Endothelial cell of umbilical vein (primary cell): ENCODE measurements at regions not wholly inside any gene's neighbourhood (a gene's known extent, or its start where the extent isn't known, plus 50 kb on each side); places are given as distances from the start of the nearest gene placed in this dataset.

Experiments used
- BruUV-seq: library from RNA; stranded (reverse); fragments of 400-500 nt; replicated peaks from 2 replicates; lab custom pipeline; 2021; lab: Mats Ljungman, UMichigan
- CTCF ChIA-PET: fragments of 300-600, 350-600 bp; sonication (Branson Sonifier 250); formaldehyde crosslinking; loops from one replicate; lab custom pipeline; 2021; ENCODE audit warnings: antibody characterized with exemption, inconsistent platforms; lab: Charles Lee
- POLR2A ChIA-PET: fragments of 300-600, 350-600 bp; sonication (Branson Sonifier 250); formaldehyde crosslinking; loops from one replicate; lab custom pipeline; 2021; ENCODE audit warnings: antibody characterized with exemption, inconsistent platforms; lab: Charles Lee
- DNase-seq: peaks from one replicate; pipeline ENCODE4 v3.0.0-alpha.2; 2011; ENCODE audit warnings: low read depth, low spot score
- FAIRE-seq: peaks from 2 replicates; lab custom pipeline; 2011; peaks lifted over from hg19 to GRCh38; lab: Jason Lieb, UNC
- H2AFZ ChIP-seq: 2 replicates; pipeline ENCODE4 v1.6.0; 2012; ENCODE audit warnings: low read depth, low read length, control low read depth, inconsistent platforms
- H3K27ac ChIP-seq: 2 replicates; pipeline ENCODE4 v1.5.1; 2011; ENCODE audit warnings: low read depth, mild to moderate bottlenecking, control low read depth, low read length, moderate library complexity; ENCODE audit not compliant: insufficient read depth
- H3K27me3 ChIP-seq, 2 experiments: 2 replicates each; pipeline versions ENCODE4 v1.6.0 to v1.6.1; 2011; ENCODE audit warnings: low read length in 2 of 2, mixed read lengths in 1 of 2; ENCODE audit not compliant: control insufficient read depth in 2 of 2, insufficient read depth in 2 of 2
- H3K36me3 ChIP-seq, 2 experiments: 2 replicates in 1 of 2; 3 replicates in 1 of 2; pipeline ENCODE4 v1.5.1; 2011; ENCODE audit warnings: low read length in 2 of 2, mild to moderate bottlenecking in 1 of 2, moderate library complexity in 1 of 2; ENCODE audit not compliant: control insufficient read depth in 2 of 2, insufficient read depth in 2 of 2; ENCODE audit errors: extremely low read depth in 1 of 2
- H3K4me1 ChIP-seq: 3 replicates; pipeline ENCODE4 v1.5.1; 2011; ENCODE audit warnings: mild to moderate bottlenecking, low read length; ENCODE audit not compliant: control insufficient read depth, insufficient read depth; ENCODE audit errors: extremely low read depth
- H3K4me2 ChIP-seq: 2 replicates; pipeline ENCODE4 v1.6.1; 2011; ENCODE audit warnings: low read length, control low read depth, mixed read lengths; ENCODE audit not compliant: insufficient read depth
- H3K4me3 ChIP-seq, 3 experiments: fragments of 200-600 bp in 1 of 3; sonication (generic), shearing (Covaris generic) in 1 of 3; replicated peaks in 1 of 3; 2 replicates each; pipeline ENCODE4 v1.5.1; 2011 to 2016; ENCODE audit warnings: control low read depth in 3 of 3, low read length in 3 of 3, mild to moderate bottlenecking in 2 of 3, inconsistent platforms in 1 of 3, low read depth in 1 of 3, moderate library complexity in 1 of 3; ENCODE audit not compliant: insufficient read depth in 1 of 3
- H3K79me2 ChIP-seq: 2 replicates; pipeline ENCODE4 v1.6.0; 2012; ENCODE audit warnings: low read length, inconsistent platforms; ENCODE audit not compliant: control insufficient read depth, insufficient read depth
- H3K9ac ChIP-seq: replicated peaks from 2 replicates; pipeline ENCODE3; 2011; ENCODE audit warnings: low read length, control low read depth; ENCODE audit not compliant: insufficient read depth; ENCODE audit errors: extremely low read depth
- H3K9me1 ChIP-seq: replicated peaks from 3 replicates; pipeline ENCODE4 v1.6.0; 2011; ENCODE audit warnings: mild to moderate bottlenecking, low read length; ENCODE audit not compliant: control insufficient read depth, insufficient read depth; ENCODE audit errors: extremely low read depth
- H3K9me3 ChIP-seq: replicated peaks from 2 replicates; pipeline ENCODE4 v1.5.1; 2012; ENCODE audit warnings: low read length, inconsistent platforms; ENCODE audit not compliant: control insufficient read depth, insufficient read depth
- H4K20me1 ChIP-seq: replicated peaks from 2 replicates; pipeline ENCODE3; 2011; ENCODE audit warnings: mild to moderate bottlenecking, low read length; ENCODE audit not compliant: control insufficient read depth, insufficient read depth; ENCODE audit errors: extremely low read depth
- EZH2 ChIP-seq: IDR thresholded peaks from 2 replicates; pipeline ENCODE4 v1.6.1; 2012; ENCODE audit warnings: borderline replicate concordance, low read depth, mild to moderate bottlenecking, moderate library complexity, low read length, inconsistent platforms; ENCODE audit not compliant: severe bottlenecking
- FOS ChIP-seq: IDR thresholded peaks from 2 replicates; pipeline ENCODE4 v1.6.1; 2011; ENCODE audit warnings: mild to moderate bottlenecking, low read length, moderate library complexity, borderline replicate concordance; ENCODE audit not compliant: insufficient read depth
- GATA2 ChIP-seq: IDR thresholded peaks from 2 replicates; pipeline ENCODE4 v1.7.0; 2011; ENCODE audit warnings: low read depth, mild to moderate bottlenecking, moderate library complexity, mixed read lengths, low read length; ENCODE audit not compliant: insufficient read length, insufficient read depth
- JUN ChIP-seq: IDR thresholded peaks from 2 replicates; pipeline ENCODE4 v1.6.1; 2011; ENCODE audit warnings: borderline replicate concordance, low read depth; ENCODE audit not compliant: insufficient read length, insufficient read depth
- POLR2AphosphoS5 ChIP-seq: IDR thresholded peaks from 2 replicates; pipeline ENCODE4 v1.6.1; 2012; ENCODE audit warnings: low read depth, mild to moderate bottlenecking, control low read depth, low read length, moderate library complexity; ENCODE audit not compliant: insufficient read depth
- dilution Hi-C: fragments of 300-500 bp; cut with MboI; formaldehyde crosslinking; loops from one replicate; pipeline ENCODE4 v1.15.0; 2019; ENCODE audit warnings: low sequenced_read_pairs; ENCODE audit not compliant: extremely low pct_ligation_motif_present
- intact Hi-C: fragments of 100-400 bp; cut with micrococcal nuclease; formaldehyde crosslinking; loops from one replicate; pipeline ENCODE4 v1.10.0; 2022
- TF ChIP-seq, protein P1 (sequence below), 2 donors: IDR thresholded peaks; 1 replicate in 1 of 2; 2 replicates in 1 of 2; pipeline ENCODE4 v1.5.1; 2011; ENCODE audit warnings: low read length in 2 of 2, mild to moderate bottlenecking in 2 of 2, moderate library complexity in 2 of 2, control low read depth in 1 of 2, inconsistent platforms in 1 of 2, low read depth in 1 of 2; ENCODE audit not compliant: insufficient read depth in 1 of 2; ENCODE audit errors: extremely low read depth in 1 of 2
- TF ChIP-seq, protein P2 (sequence below): IDR thresholded peaks from 2 replicates; pipeline ENCODE4 v1.6.1; 2011; ENCODE audit not compliant: insufficient read depth, insufficient read length

DNA sequence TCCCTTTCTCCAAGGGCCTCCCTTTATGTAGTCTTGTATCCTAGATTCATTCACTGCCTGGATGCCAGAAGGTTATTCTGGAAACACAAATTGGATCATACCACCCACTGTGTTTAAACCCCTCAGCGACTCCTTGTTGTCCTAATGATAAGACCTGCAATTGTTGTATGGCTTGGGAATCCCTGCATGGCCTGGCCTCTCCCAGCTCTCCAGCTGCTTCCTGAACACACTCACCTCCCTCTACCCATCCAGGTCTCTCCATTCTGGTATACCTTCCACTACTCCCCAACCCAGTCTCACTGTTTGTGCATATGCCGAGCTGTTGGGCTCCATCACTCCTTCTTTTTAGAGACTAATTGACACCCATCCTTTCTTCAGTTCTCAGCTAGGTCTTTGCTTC is 124.3 kb upstream of the ALX4 start:
- H3K4me3 ChIP-seq = no peak overlapping the region
- no peak for DNase-seq
- H3K9ac ChIP-seq = no peak overlapping the region
- no peak overlapping the region for H2AFZ ChIP-seq
- H3K27ac ChIP-seq = no peak overlapping the region
- no peaks in the 10 kb centered on the region for H3K9me1 ChIP-seq
- BruUV-seq = no TSS peak
- POLR2A ChIA-PET = no interaction called here
- H4K20me1 ChIP-seq = no peaks in the 10 kb centered on the region
- no peaks in the 10 kb centered on the region for H3K36me3 ChIP-seq
- dilution Hi-C loops (no loop called here), intact Hi-C loops (no loop called here)
- TF ChIP-seq, protein P1, sequence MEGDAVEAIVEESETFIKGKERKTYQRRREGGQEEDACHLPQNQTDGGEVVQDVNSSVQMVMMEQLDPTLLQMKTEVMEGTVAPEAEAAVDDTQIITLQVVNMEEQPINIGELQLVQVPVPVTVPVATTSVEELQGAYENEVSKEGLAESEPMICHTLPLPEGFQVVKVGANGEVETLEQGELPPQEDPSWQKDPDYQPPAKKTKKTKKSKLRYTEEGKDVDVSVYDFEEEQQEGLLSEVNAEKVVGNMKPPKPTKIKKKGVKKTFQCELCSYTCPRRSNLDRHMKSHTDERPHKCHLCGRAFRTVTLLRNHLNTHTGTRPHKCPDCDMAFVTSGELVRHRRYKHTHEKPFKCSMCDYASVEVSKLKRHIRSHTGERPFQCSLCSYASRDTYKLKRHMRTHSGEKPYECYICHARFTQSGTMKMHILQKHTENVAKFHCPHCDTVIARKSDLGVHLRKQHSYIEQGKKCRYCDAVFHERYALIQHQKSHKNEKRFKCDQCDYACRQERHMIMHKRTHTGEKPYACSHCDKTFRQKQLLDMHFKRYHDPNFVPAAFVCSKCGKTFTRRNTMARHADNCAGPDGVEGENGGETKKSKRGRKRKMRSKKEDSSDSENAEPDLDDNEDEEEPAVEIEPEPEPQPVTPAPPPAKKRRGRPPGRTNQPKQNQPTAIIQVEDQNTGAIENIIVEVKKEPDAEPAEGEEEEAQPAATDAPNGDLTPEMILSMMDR (IDR thresholded peaks at IDR 0.05; ENCODE audit: extremely low read depth in 1 of 2, insufficient read depth in 1 of 2, low read depth in 1 of 2, low read length in 2 of 2) = no peak
- TF ChIP-seq, protein P2, sequence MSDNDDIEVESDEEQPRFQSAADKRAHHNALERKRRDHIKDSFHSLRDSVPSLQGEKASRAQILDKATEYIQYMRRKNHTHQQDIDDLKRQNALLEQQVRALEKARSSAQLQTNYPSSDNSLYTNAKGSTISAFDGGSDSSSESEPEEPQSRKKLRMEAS = no peak
- TF ChIP-seq EZH2 = no peak
- TF ChIP-seq GATA2 = no peak
- no peak for TF ChIP-seq JUN
- TF ChIP-seq POLR2AphosphoS5 = no peak
- no peak for TF ChIP-seq FOS
- CTCF ChIA-PET = no interaction called here
- H3K4me2 ChIP-seq = no peak overlapping the region
- no peaks in the 10 kb centered on the region for H3K79me2 ChIP-seq
- no peak for FAIRE-seq
- H3K4me1 ChIP-seq = no peaks in the 10 kb centered on the region
- H3K27me3 ChIP-seq = peaks cover 2 to 3% of the 10 kb centered on the region in 2 experiments
- H3K9me3 ChIP-seq = no peaks in the 10 kb centered on the region
